Kidney epithelial cell (primary cell): ENCODE measurements at regions not wholly inside any gene's neighbourhood (a gene's known extent, or its start where the extent isn't known, plus 50 kb on each side); places are given as distances from the start of the nearest gene placed in this dataset.

Source experiments
- DNase-seq: peaks from one replicate; pipeline ENCODE4 v3.0.0-alpha.2; 2010; ENCODE audit warnings: low read depth
- H3K27me3 ChIP-seq: 2 replicates; pipeline ENCODE4 v1.6.0; 2011; ENCODE audit warnings: low read length; ENCODE audit not compliant: control insufficient read depth, insufficient read depth
- H3K36me3 ChIP-seq: 2 replicates; pipeline ENCODE4 v1.5.1; 2011; ENCODE audit warnings: low read length; ENCODE audit not compliant: control insufficient read depth, insufficient read depth
- H3K4me3 ChIP-seq: 2 replicates; pipeline ENCODE4 v1.5.1; 2011; ENCODE audit warnings: low read depth, mild to moderate bottlenecking, control low read depth, low read length
- TF ChIP-seq, protein P1 (sequence below): IDR thresholded peaks from 2 replicates; pipeline ENCODE4 v1.5.1; 2011; ENCODE audit warnings: mild to moderate bottlenecking, moderate library complexity, low read length, control low read depth, inconsistent platforms; ENCODE audit not compliant: insufficient read depth, poor library complexity, severe bottlenecking

DNA sequence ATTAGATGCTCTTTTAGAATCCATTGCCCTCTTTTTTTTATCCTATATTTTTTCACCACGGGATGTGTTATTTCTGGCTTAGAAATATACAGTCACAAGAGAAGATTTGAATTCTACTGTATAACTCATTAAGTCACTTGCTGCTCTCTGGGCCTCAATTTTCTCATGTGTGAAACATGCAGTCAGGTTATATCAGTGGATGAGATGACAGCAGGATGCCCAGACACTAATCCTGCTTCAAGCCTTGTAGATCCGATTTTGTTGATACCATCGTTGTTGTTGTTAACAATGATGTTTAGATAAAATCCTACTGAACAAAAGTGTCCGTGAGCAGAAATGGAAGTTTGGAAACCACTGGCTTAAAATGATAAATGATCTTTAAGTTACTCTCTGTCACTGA is 421.9 kb upstream of the DMAC1 start:
- H3K4me3 ChIP-seq: no peak overlapping the region
- H3K36me3 ChIP-seq: no peaks in the 10 kb centered on the region
- TF ChIP-seq, protein P1, sequence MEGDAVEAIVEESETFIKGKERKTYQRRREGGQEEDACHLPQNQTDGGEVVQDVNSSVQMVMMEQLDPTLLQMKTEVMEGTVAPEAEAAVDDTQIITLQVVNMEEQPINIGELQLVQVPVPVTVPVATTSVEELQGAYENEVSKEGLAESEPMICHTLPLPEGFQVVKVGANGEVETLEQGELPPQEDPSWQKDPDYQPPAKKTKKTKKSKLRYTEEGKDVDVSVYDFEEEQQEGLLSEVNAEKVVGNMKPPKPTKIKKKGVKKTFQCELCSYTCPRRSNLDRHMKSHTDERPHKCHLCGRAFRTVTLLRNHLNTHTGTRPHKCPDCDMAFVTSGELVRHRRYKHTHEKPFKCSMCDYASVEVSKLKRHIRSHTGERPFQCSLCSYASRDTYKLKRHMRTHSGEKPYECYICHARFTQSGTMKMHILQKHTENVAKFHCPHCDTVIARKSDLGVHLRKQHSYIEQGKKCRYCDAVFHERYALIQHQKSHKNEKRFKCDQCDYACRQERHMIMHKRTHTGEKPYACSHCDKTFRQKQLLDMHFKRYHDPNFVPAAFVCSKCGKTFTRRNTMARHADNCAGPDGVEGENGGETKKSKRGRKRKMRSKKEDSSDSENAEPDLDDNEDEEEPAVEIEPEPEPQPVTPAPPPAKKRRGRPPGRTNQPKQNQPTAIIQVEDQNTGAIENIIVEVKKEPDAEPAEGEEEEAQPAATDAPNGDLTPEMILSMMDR: no peak
- no peak for DNase-seq
- no peaks in the 10 kb centered on the region for H3K27me3 ChIP-seq

DNA sequence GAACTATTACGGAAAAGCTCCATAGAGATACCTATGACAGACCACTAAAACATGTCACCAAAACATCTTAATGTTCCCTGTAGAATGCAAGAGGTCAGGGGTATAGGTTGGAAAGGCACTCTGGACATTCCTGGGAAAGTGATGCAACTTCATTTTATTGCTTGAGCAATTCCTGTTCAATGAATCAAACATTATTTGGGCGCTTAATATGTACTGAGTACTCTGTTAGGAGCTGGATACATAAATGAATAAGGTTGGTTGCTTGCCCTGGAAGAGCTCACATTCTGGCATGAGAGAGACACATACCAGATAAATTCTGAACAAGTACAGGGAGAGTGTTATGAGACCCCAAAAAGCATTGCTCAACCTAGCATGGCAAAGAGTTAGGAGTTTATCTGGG is 408.9 kb upstream of the DMAC1 start:
- Histone ChIP-seq H3K27me3 (no peaks in the 10 kb centered on the region), H3K4me3 (no peak overlapping the region), H3K36me3 (no peaks in the 10 kb centered on the region)
- TF ChIP-seq, protein P1: no peak
- peak; percentile 5 for DNase-seq

DNA sequence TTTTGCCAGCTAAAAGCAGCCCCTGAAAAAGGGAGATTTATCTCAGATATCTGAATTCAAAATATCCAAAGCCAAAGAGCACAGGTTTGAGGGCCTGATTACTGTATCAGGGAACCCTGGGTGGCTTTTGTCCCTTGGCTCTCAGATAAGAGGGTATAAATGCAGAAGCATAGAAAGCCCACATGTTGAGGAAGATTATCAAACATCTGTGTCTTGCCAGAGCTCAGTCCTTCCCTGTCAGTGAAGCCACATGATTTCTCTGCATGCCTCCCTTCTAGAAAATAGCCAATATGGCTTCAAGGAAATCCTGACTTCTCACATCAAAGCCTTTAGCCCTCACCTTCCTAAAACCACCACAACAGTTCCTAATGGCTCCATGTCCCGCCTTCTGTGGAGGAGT is 408.0 kb upstream of the DMAC1 start:
- Histone ChIP-seq H3K4me3 (no peak overlapping the region), H3K36me3 (no peaks in the 10 kb centered on the region), H3K27me3 (no peaks in the 10 kb centered on the region)
- no peak for DNase-seq
- TF ChIP-seq, protein P1: no peak

DNA sequence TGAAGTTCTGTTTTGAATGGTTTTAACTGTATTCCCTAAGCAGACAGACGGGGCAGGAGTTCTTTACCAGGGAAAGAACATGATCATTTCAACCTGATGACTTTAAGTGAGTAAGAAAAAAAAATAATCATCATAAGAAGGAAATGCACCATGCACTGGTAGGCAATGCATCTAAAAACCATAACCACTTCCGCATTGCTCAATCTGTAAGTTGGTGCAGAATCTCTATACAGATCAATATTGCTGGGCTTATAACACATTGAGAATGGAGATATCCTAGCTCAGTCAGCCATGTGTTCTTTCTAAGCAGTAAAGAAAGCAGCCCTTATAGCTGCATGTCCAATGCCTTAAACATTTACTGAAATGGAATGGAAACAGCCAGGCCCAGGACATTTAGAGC is 407.1 kb upstream of the DMAC1 start:
- H3K4me3 ChIP-seq: no peak overlapping the region
- no peaks in the 10 kb centered on the region for H3K27me3 ChIP-seq
- no peak for DNase-seq
- no peaks in the 10 kb centered on the region for H3K36me3 ChIP-seq
- TF ChIP-seq, protein P1: no peak

DNA sequence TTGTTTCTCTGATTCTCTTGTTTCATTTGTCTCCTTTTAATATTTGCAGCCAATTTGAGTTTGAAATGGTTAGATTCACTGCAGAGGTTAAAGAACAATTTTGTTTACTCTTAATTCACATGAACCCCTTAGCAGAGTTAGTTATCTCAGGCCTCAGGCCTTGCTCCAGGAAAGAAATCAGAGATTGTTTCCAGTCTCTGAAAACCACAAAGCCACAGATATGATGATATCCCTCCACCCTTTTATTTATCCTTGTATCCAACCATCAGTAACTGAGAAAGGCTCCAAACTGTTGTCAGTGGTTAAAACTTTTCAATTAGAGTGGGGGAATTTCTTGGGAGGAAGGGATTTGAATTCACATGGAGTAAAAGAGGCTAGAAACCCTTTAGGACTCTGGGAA is 406.0 kb upstream of the DMAC1 start:
- TF ChIP-seq, protein P1: no peak
- no peak overlapping the region for H3K4me3 ChIP-seq
- no peaks in the 10 kb centered on the region for H3K36me3 ChIP-seq
- H3K27me3 ChIP-seq: no peaks in the 10 kb centered on the region
- no peak for DNase-seq

DNA sequence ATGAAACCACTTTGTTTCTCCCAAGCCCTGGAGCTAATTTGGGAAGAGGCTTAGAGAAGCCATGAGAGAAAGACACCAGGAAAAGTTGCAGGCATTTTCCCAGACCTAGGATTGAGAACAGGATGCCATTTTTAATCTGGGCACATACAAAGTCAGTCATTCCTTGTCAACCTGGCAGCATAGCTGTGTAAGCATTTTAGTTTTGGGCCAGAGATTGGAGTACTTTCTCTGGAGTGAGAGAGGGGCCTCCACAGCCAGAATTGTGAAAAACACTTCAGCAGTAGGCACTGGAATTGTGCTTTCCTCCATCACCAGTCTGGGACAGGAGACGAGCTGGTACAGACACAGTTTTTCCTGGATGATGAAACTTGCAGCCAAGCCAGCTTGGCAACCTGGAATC is 390.3 kb upstream of the DMAC1 start:
- no peaks in the 10 kb centered on the region for H3K27me3 ChIP-seq
- TF ChIP-seq, protein P1: no peak
- H3K36me3 ChIP-seq: no peaks in the 10 kb centered on the region

More for the DNA sequence above, 390.3 kb upstream of the DMAC1 start:
- no peak overlapping the region for H3K4me3 ChIP-seq
- DNase-seq: no peak
